GM12878 (cell line): ENCODE measurements at regions not wholly inside any gene's neighbourhood (a gene's known extent, or its start where the extent isn't known, plus 50 kb on each side); places are given as distances from the start of the nearest gene placed in this dataset.

ENCODE experiments used
- ATAC-seq: fragments of 200-7000 bp; cut with Tn5 transposase; 3 replicates; pipeline ENCODE4 v1.9.1; 2020; ENCODE audit warnings: mild to moderate bottlenecking, moderate library complexity
- BruUV-seq: library from RNA; stranded (reverse); fragments of 400-500 nt; replicated peaks from 2 replicates; lab custom pipeline; 2021; lab: Mats Ljungman, UMichigan
- CTCF ChIA-PET: fragments of 300-600 bp; sonication (Branson Sonifier 250); formaldehyde crosslinking; extraction: SDS; loops from one replicate; lab custom pipeline; 2021; ENCODE audit warnings: inconsistent platforms; lab: Yijun Ruan, JAX
- POLR2A ChIA-PET: fragments of 350-600 bp; formaldehyde crosslinking; extraction: SDS; loops from one replicate; lab custom pipeline; 2021; ENCODE audit warnings: inconsistent platforms; lab: Charles Lee
- RAD21 ChIA-PET: fragments of 300-600 bp; sonication (Branson Sonifier 250); formaldehyde crosslinking; loops from one replicate; lab custom pipeline; 2023; ENCODE audit warnings: antibody characterized with exemption; ENCODE audit not compliant: unreplicated experiment; lab: Charles Lee
- SMC1A ChIA-PET: fragments of 300-600 bp; sonication (Branson Sonifier 250); formaldehyde crosslinking; loops from one replicate; lab custom pipeline; 2023; ENCODE audit not compliant: unreplicated experiment, uncharacterized antibody; lab: Charles Lee
- DNase-seq: peaks from one replicate; pipeline ENCODE4 v3.0.0-alpha.2; 2011; ENCODE audit warnings: low read depth, low spot score
- FAIRE-seq: peaks from 3 replicates; lab custom pipeline; 2011; peaks lifted over from hg19 to GRCh38; lab: Jason Lieb, UNC
- H2AFZ ChIP-seq: 2 replicates; pipeline ENCODE4 v1.6.0; 2011; ENCODE audit warnings: low read depth, low read length, control low read depth; ENCODE audit not compliant: control insufficient read depth
- H3K27ac ChIP-seq: 2 replicates; pipeline ENCODE4 v1.5.1; 2011; ENCODE audit warnings: control low read depth; ENCODE audit not compliant: control insufficient read depth, insufficient read depth
- H3K27me3 ChIP-seq, 2 experiments: replicated peaks in 1 of 2; 2 replicates each; pipeline versions ENCODE4 v1.6.0 to v1.6.1; 2011; ENCODE audit warnings: low read length in 1 of 2; ENCODE audit not compliant: control insufficient read depth in 2 of 2, insufficient read depth in 2 of 2
- H3K36me3 ChIP-seq, 2 experiments: 2 replicates each; pipeline ENCODE4 v1.5.1; 2011; ENCODE audit warnings: low read length in 1 of 2; ENCODE audit not compliant: control insufficient read depth in 2 of 2, insufficient read depth in 2 of 2
- H3K4me1 ChIP-seq: 2 replicates; pipeline ENCODE4 v1.6.1; 2011; ENCODE audit warnings: mild to moderate bottlenecking, low read length, moderate library complexity, mixed read lengths; ENCODE audit not compliant: control insufficient read depth, insufficient read depth
- H3K4me2 ChIP-seq: 2 replicates; pipeline ENCODE4 v1.6.0; 2011; ENCODE audit warnings: control low read depth; ENCODE audit not compliant: control insufficient read depth, insufficient read depth
- H3K4me3 ChIP-seq: fragments of 200-600 bp; sonication (generic); 2 replicates; pipeline ENCODE4 v1.5.1; 2016
- H3K79me2 ChIP-seq: 2 replicates; pipeline ENCODE4 v1.6.0; 2011; ENCODE audit warnings: low read length; ENCODE audit not compliant: control insufficient read depth, insufficient read depth
- H3K9ac ChIP-seq: 2 replicates; pipeline ENCODE4 v1.8.0; 2011; ENCODE audit warnings: low read length, control low read depth, mixed read lengths; ENCODE audit not compliant: control insufficient read depth, insufficient read depth
- H3K9me3 ChIP-seq: replicated peaks from 3 replicates; pipeline ENCODE4 v1.5.1; 2011; ENCODE audit warnings: mild to moderate bottlenecking, low read length; ENCODE audit not compliant: control insufficient read depth, insufficient read depth
- H4K20me1 ChIP-seq: 2 replicates; pipeline ENCODE4 v1.6.0; 2011; ENCODE audit not compliant: control insufficient read depth, insufficient read depth
- BCL11A ChIP-seq: IDR thresholded peaks from 2 replicates; pipeline ENCODE4 v1.6.1; 2011; ENCODE audit warnings: low read depth, low read length
- CBFB ChIP-seq: IDR thresholded peaks from 2 replicates; pipeline ENCODE4 v1.6.1; 2016; ENCODE audit warnings: antibody characterized with exemption, low read depth
- CEBPB ChIP-seq, 2 experiments: fragments of 150-350 bp in 1 of 2; IDR thresholded peaks; 2 replicates each; pipeline ENCODE4 v1.6.1; 2012 to 2014; ENCODE audit warnings: low read depth in 2 of 2, low read length in 2 of 2, borderline replicate concordance in 1 of 2, inconsistent platforms in 1 of 2
- EED ChIP-seq: sonication (generic); IDR thresholded peaks from 2 replicates; pipeline ENCODE4 v1.6.1; 2016; ENCODE audit warnings: antibody characterized with exemption, low read depth
- ETV6 ChIP-seq, 2 experiments: fragments of 450-650 bp in 1 of 2; IDR thresholded peaks in 1 of 2; conservative IDR thresholded peaks in 1 of 2; 2 replicates each; pipeline ENCODE4 v1.6.1; 2014; ENCODE audit warnings: antibody characterized with exemption in 1 of 2, borderline replicate concordance in 1 of 2, low read depth in 1 of 2, mild to moderate bottlenecking in 1 of 2, moderate library complexity in 1 of 2
- GABPA ChIP-seq: IDR thresholded peaks from 2 replicates; pipeline ENCODE4 v1.6.1; 2014; ENCODE audit warnings: antibody characterized with exemption, low read depth, mild to moderate bottlenecking, inconsistent platforms
- HDAC2 ChIP-seq: fragments of 200-600 bp; sonication (generic); IDR thresholded peaks from 2 replicates; pipeline ENCODE4 v1.6.1; 2017
- JUNB ChIP-seq: IDR thresholded peaks from 2 replicates; pipeline ENCODE4 v1.6.1; 2016; ENCODE audit warnings: antibody characterized with exemption, mild to moderate bottlenecking
- NFIC ChIP-seq: IDR thresholded peaks from 2 replicates; pipeline ENCODE4 v1.6.1; 2012; ENCODE audit warnings: low read depth, mild to moderate bottlenecking, inconsistent platforms, low read length, moderate library complexity
- RUNX3 ChIP-seq: IDR thresholded peaks from 2 replicates; pipeline ENCODE4 v1.6.1; 2012; ENCODE audit warnings: low read length, inconsistent platforms
- SPI1 ChIP-seq: IDR thresholded peaks from 2 replicates; pipeline ENCODE4 v1.6.1; 2011; ENCODE audit warnings: low read depth, mild to moderate bottlenecking, low read length, moderate library complexity, borderline replicate concordance; ENCODE audit not compliant: insufficient read depth
- ZBED1 ChIP-seq: IDR thresholded peaks from 2 replicates; pipeline ENCODE4 v1.6.1; 2016; ENCODE audit warnings: borderline replicate concordance
- WGBS: methylation state at CpG from one replicate; pipeline ENCODE4 v1.1.6; 2016; ENCODE audit warnings: low lambda C conversion rate; ENCODE audit not compliant: insufficient replicate concordance, insufficient coverage; ENCODE audit errors: missing lambda C conversion rate; 5-methylcytosine and 5-hydroxymethylcytosine counted together
- in situ Hi-C: fragments of 300-500 bp; cut with MboI; formaldehyde crosslinking; loops from 9 replicates; pipeline ENCODE4 v1.14.3; 2018; ENCODE audit warnings: mixed read lengths
- intact Hi-C: fragments of 100-400 bp; cut with micrococcal nuclease; formaldehyde crosslinking; loops from one replicate; pipeline ENCODE4 v1.14.2; 2022; ENCODE audit not compliant: unreplicated experiment
- TF ChIP-seq, protein P1 (sequence below): fragments of 450-650 bp; IDR thresholded peaks from 2 replicates; pipeline ENCODE4 v1.6.1; 2016; ENCODE audit warnings: mild to moderate bottlenecking
- TF ChIP-seq, protein P2 (sequence below): fragments of 450-650 bp; IDR thresholded peaks from 2 replicates; pipeline ENCODE4 v1.6.1; 2017; ENCODE audit warnings: mild to moderate bottlenecking, low read depth, inconsistent platforms; ENCODE audit not compliant: poor library complexity, severe bottlenecking

DNA sequence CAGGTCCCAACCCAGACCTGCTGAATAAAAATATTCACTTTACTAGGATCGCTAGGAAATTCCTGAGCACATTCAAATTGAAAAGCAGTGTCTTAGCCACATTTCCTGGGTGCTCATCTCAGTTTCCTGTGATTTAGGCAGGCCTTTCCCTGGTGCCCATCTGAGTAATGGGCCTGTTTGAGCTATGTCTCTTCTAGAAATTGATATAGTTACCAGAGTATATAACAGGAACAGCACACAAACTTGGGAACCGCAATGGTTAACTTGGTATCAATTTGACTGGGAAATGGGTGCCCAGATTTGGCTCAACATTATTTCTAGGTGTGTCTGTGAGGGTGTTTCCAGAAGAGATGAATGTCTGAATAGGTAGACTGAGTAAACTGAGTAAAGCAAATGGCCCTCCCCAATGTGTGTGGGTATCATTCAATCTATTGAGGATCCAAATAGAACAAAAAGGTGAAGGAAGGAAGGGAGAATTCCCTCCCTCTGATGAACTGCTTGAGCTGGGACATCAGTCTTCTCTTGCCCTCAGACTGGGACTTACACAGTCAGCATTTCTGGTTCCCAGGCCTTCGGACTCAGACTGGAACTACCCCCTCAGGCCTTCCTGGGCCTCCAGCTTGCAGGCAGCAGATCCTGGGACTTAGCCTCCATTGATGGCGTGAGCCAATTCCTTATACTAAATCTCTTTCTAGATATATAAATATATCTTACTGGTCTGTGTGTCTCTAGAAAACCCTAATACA lies 99.1 kb downstream of the CCDC71L start:
- Histone ChIP-seq H3K4me3 (no peak overlapping the region), H3K27me3 (no peaks in the 10 kb centered on the region), H3K4me2 (no peak overlapping the region), H2AFZ (no peak overlapping the region), H3K27ac (no peak overlapping the region), H3K4me1 (peaks cover 7% of the 10 kb centered on the region; the same call in 1 of the 2 replicates), H3K79me2 (no peaks in the 10 kb centered on the region), H4K20me1 (no peaks in the 10 kb centered on the region)
- DNase-seq (peak; percentile 42), FAIRE-seq (peak; percentile 27)
- intact Hi-C loops, result no loop called here
- no TSS peak for BruUV-seq
- ChIA-PET POLR2A (no interaction called here), RAD21 (interaction anchor here (1.0 kb wide), 1 partner anchor 19 kb away, joined by 3 read pairs; no protein-coding TSS in a partner anchor), CTCF (no interaction called here), SMC1A (interaction anchor here (0.8 kb wide), 1 partner anchor 29 kb away, joined by 3 read pairs; no protein-coding TSS in a partner anchor)
- WGBS, result 50% methylated on average over 4 of the region's 4 CpGs
- in situ Hi-C loops, result no loop called here
- TF ChIP-seq CBFB (0 out of 2 replicates have a peak, but pooled peaks have one; percentile 32), HDAC2 (no peak), GABPA (0 out of 2 replicates have a peak, but pooled peaks have one; percentile 14), NFIC (peak; percentile 61; the same call in 1 of the 2 replicates), EED (peak; percentile 74), RUNX3 (peak; percentile 71), ETV6 (conservative IDR thresholded peaks at IDR 0.05 in 1 of 2, IDR thresholded peaks at IDR 0.05 in 1 of 2; ENCODE audit: borderline replicate concordance in 1 of 2, low read depth in 1 of 2) (peak in 1 of 2 experiments; percentile 66; a peak in 2 of 4 replicates), JUNB (peak; percentile 75), BCL11A (no peak), SPI1 (peak; percentile 24; the same call in 1 of the 2 replicates), CEBPB (IDR thresholded peaks at IDR 0.05; ENCODE audit: borderline replicate concordance in 1 of 2, low read depth in 2 of 2, low read length in 2 of 2) (no peak), ZBED1 (no peak)
- TF ChIP-seq, protein P1, sequence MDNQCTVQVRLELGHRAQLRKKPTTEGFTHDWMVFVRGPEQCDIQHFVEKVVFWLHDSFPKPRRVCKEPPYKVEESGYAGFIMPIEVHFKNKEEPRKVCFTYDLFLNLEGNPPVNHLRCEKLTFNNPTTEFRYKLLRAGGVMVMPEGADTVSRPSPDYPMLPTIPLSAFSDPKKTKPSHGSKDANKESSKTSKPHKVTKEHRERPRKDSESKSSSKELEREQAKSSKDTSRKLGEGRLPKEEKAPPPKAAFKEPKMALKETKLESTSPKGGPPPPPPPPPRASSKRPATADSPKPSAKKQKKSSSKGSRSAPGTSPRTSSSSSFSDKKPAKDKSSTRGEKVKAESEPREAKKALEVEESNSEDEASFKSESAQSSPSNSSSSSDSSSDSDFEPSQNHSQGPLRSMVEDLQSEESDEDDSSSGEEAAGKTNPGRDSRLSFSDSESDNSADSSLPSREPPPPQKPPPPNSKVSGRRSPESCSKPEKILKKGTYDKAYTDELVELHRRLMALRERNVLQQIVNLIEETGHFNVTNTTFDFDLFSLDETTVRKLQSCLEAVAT, result no peak
- TF ChIP-seq, protein P2, sequence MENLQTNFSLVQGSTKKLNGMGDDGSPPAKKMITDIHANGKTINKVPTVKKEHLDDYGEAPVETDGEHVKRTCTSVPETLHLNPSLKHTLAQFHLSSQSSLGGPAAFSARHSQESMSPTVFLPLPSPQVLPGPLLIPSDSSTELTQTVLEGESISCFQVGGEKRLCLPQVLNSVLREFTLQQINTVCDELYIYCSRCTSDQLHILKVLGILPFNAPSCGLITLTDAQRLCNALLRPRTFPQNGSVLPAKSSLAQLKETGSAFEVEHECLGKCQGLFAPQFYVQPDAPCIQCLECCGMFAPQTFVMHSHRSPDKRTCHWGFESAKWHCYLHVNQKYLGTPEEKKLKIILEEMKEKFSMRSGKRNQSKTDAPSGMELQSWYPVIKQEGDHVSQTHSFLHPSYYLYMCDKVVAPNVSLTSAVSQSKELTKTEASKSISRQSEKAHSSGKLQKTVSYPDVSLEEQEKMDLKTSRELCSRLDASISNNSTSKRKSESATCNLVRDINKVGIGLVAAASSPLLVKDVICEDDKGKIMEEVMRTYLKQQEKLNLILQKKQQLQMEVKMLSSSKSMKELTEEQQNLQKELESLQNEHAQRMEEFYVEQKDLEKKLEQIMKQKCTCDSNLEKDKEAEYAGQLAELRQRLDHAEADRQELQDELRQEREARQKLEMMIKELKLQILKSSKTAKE, result no peak
- TF ChIP-seq, all 136 proteins: peak for 8
- no peak overlapping the region for H3K9ac ChIP-seq
- H3K36me3 ChIP-seq, result no peaks in the 10 kb centered on the region
- peak; percentile 94 for ATAC-seq
- H3K9me3 ChIP-seq, result no peaks in the 10 kb centered on the region; the same call in 2 of the 3 replicates
